ENCODE measurements at regions not wholly inside any gene's neighbourhood (a gene's known extent, or its start where the extent isn't known, plus 50 kb on each side); places are given as distances from the start of the nearest gene placed in this dataset.

GRCh38 chr5:57805170-57805569 lies 322.6 kb upstream of the ACTBL2 start:
- Histone ChIP-seq H3K4me3 (ENCODE audit: low read length) (no peak overlapping the region), H3K9me2 (replicated peaks; ENCODE audit: control insufficient read depth, low read length) (no peaks in the 10 kb centered on the region), H3K27me3 (ENCODE audit: control insufficient read depth, low read length) (no peaks in the 10 kb centered on the region), H3K27ac (ENCODE audit: low read depth, low read length) (no peak overlapping the region), H3K79me2 (ENCODE audit: control insufficient read depth, low read length) (no peaks in the 10 kb centered on the region), H4K20me1 (ENCODE audit: control insufficient read depth, insufficient read depth, low read depth, low read length) (no peaks in the 10 kb centered on the region), H3K4me1 (ENCODE audit: control insufficient read depth, low read length) (no peaks in the 10 kb centered on the region), H3K36me3 (ENCODE audit: control insufficient read depth, low read length) (no peaks in the 10 kb centered on the region), H3F3A (ENCODE audit: control insufficient read depth, insufficient read depth) (no peaks in the 10 kb centered on the region), H3K4me2 (ENCODE audit: low read length) (no peak overlapping the region), H3K9me3 (ENCODE audit: control insufficient read depth, insufficient read depth, low read length) (no peaks in the 10 kb centered on the region)
- no peak for TF ChIP-seq EZH2phosphoT487 (IDR thresholded peaks at IDR 0.05; ENCODE audit: borderline replicate concordance, low read length)
- no peak for TF ChIP-seq CTCF (IDR thresholded peaks at IDR 0.05; ENCODE audit: low read depth, low read length, poor library complexity, severe bottlenecking)

GRCh38 chr5:57804505-57804904 lies 321.9 kb upstream of the ACTBL2 start:
- H3F3A ChIP-seq (ENCODE audit: control insufficient read depth, insufficient read depth), result no peaks in the 10 kb centered on the region
- no peaks in the 10 kb centered on the region for H3K36me3 ChIP-seq (ENCODE audit: control insufficient read depth, low read length)
- no peaks in the 10 kb centered on the region for H3K4me1 ChIP-seq (ENCODE audit: control insufficient read depth, low read length)
- no peak overlapping the region for H3K4me3 ChIP-seq (ENCODE audit: low read length)
- no peak for TF ChIP-seq CTCF (IDR thresholded peaks at IDR 0.05; ENCODE audit: low read depth, low read length, poor library complexity, severe bottlenecking)
- no peak for TF ChIP-seq EZH2phosphoT487 (IDR thresholded peaks at IDR 0.05; ENCODE audit: borderline replicate concordance, low read length)
- no peaks in the 10 kb centered on the region for H3K27me3 ChIP-seq (ENCODE audit: control insufficient read depth, low read length)
- no peaks in the 10 kb centered on the region for H3K9me2 ChIP-seq (replicated peaks; ENCODE audit: control insufficient read depth, low read length)
- H3K4me2 ChIP-seq (ENCODE audit: low read length), result no peak overlapping the region
- no peaks in the 10 kb centered on the region for H3K9me3 ChIP-seq (ENCODE audit: control insufficient read depth, insufficient read depth, low read length)
- no peaks in the 10 kb centered on the region for H4K20me1 ChIP-seq (ENCODE audit: control insufficient read depth, insufficient read depth, low read depth, low read length)
- H3K79me2 ChIP-seq (ENCODE audit: control insufficient read depth, low read length), result no peaks in the 10 kb centered on the region
- H3K27ac ChIP-seq (ENCODE audit: low read depth, low read length), result no peak overlapping the region

GRCh38 chr5:57804007-57804444 lies 321.4 kb upstream of the ACTBL2 start:
- H3K27me3 ChIP-seq (ENCODE audit: control insufficient read depth, low read length), result no peaks in the 10 kb centered on the region
- TF ChIP-seq CTCF (IDR thresholded peaks at IDR 0.05; ENCODE audit: low read depth, low read length, poor library complexity, severe bottlenecking) (no peak), EZH2phosphoT487 (IDR thresholded peaks at IDR 0.05; ENCODE audit: borderline replicate concordance, low read length) (no peak)
- H3K4me2 ChIP-seq (ENCODE audit: low read length), result no peak overlapping the region
- no peaks in the 10 kb centered on the region for H3K9me3 ChIP-seq (ENCODE audit: control insufficient read depth, insufficient read depth, low read length)
- H3F3A ChIP-seq (ENCODE audit: control insufficient read depth, insufficient read depth), result no peaks in the 10 kb centered on the region
- no peak overlapping the region for H3K27ac ChIP-seq (ENCODE audit: low read depth, low read length)
- H3K9me2 ChIP-seq (replicated peaks; ENCODE audit: control insufficient read depth, low read length), result no peaks in the 10 kb centered on the region
- H3K36me3 ChIP-seq (ENCODE audit: control insufficient read depth, low read length), result no peaks in the 10 kb centered on the region
- no peaks in the 10 kb centered on the region for H4K20me1 ChIP-seq (ENCODE audit: control insufficient read depth, insufficient read depth, low read depth, low read length)
- H3K4me3 ChIP-seq (ENCODE audit: low read length), result no peak overlapping the region
- no peaks in the 10 kb centered on the region for H3K4me1 ChIP-seq (ENCODE audit: control insufficient read depth, low read length)
- H3K79me2 ChIP-seq (ENCODE audit: control insufficient read depth, low read length), result no peaks in the 10 kb centered on the region

GRCh38 chr5:57802131-57802530 lies 319.5 kb upstream of the ACTBL2 start:
- Histone ChIP-seq H3K27ac (ENCODE audit: low read depth, low read length) (no peak overlapping the region), H3K79me2 (ENCODE audit: control insufficient read depth, low read length) (no peaks in the 10 kb centered on the region), H4K20me1 (ENCODE audit: control insufficient read depth, insufficient read depth, low read depth, low read length) (no peaks in the 10 kb centered on the region), H3K27me3 (ENCODE audit: control insufficient read depth, low read length) (no peaks in the 10 kb centered on the region), H3K4me1 (ENCODE audit: control insufficient read depth, low read length) (no peaks in the 10 kb centered on the region), H3K4me2 (ENCODE audit: low read length) (no peak overlapping the region), H3K4me3 (ENCODE audit: low read length) (no peak overlapping the region), H3K36me3 (ENCODE audit: control insufficient read depth, low read length) (no peaks in the 10 kb centered on the region), H3K9me3 (ENCODE audit: control insufficient read depth, insufficient read depth, low read length) (no peaks in the 10 kb centered on the region), H3K9me2 (replicated peaks; ENCODE audit: control insufficient read depth, low read length) (no peaks in the 10 kb centered on the region), H3F3A (ENCODE audit: control insufficient read depth, insufficient read depth) (no peaks in the 10 kb centered on the region)
- TF ChIP-seq EZH2phosphoT487 (IDR thresholded peaks at IDR 0.05; ENCODE audit: borderline replicate concordance, low read length) (no peak), CTCF (IDR thresholded peaks at IDR 0.05; ENCODE audit: low read depth, low read length, poor library complexity, severe bottlenecking) (no peak)

All from DOHH2 (cell line).